ENCODE measurements at regions not wholly inside any gene's neighbourhood (a gene's known extent, or its start where the extent isn't known, plus 50 kb on each side); places are given as distances from the start of the nearest gene placed in this dataset.

DNA sequence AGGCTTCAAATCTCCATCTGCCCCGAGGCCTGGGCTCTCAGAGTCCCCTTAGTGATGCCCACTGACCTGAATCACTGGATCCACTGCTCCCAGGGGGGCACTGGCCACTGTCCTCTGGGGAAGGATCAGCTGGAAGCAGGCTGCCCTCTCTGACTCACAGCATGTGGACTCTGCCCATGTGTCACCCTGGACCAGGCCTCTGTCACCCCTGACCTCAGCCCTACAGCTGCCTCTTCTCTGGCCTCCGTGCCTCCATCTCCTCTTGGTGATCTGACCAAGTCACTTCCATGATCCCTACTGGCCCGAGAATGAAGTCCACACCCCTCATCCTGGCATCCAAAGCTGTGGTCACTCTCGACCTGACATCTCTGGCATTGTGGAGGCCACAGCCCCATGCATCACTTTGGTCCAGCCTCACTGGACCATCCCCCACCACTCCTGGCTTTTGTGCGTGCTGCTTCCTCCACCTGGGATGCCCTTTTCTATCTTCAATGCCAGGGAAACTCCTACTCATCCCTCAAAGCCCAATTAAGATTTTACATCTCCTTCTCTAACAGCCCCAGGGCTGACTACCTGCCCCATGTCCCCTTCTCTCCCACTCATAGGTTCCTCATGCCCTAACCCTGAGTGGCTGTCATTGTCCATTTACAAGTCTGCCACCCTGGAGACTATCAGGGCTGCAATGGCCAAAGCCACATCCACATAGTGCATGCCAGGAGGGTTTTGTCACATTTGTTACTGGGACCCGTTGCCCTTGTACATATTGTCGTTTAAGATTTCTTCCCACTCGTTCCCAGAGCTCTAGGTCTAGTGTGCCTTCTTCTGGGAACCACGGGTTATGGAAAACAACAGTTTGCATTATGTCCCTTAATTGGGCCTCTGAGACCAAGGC is 685.0 kb downstream of the MATN1 start:
- DNase-seq: no peak

DNA sequence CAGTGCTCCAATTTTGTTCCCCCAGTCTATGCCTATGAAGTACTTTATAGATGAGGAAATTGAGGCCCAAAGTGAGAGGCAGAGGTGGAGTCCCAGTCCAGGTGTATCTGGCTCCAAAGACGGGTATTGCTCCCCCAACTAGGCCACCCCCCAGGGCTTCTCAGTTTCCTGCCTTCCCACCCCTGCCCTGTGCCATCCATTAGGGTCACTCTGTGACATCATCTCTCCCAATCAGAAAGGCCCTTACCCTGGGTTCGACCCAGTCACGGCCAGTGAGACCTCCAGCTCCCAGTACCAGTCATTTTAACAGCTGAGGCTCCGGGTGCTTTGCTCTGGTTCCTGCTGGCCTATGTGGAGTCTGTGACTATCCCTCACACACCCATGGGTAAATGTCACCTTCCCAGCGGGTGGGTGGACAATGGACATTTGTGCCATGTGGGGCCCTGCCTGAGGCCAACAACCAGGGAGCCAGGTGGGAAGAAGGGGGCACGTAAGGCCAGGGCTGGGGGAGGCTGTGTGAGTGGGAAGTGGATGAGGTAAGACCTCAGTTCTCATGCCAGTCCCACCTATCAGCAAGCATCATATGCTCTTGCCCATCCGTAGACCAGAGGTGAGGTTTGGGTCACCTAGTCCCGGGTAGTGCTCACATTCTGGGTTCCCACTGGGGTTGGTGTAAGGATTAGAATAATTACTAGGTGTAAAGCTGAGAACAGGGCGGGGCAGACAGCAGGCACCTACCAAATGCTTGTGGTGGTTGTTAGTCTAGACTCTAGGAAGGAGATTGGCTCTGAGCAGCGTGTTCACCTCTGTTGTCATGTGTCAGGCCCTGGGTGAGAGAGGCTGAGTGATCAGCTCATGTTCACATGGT is 685.9 kb downstream of the MATN1 start:
- DNase-seq: no peak

DNA sequence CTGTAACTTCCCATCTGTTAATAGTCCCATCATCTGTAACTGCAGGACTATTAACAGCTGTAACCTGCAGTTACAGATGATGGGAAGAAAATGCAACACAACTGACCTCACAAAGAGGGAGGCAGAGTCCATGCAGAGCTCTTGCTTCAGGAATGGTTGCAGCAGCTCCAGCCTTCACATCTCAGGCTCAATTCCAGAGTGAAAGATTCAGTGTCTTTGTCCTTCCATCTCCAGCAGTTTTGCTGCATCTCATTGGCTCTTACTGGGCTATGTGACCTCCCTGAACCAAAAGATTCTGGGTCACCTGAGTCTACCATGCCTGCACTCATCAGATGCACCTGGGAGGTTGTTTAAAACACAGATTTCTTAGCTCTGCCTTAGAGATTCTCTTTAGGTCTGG is 686.7 kb downstream of the MATN1 start:
- DNase-seq: no peak

DNA sequence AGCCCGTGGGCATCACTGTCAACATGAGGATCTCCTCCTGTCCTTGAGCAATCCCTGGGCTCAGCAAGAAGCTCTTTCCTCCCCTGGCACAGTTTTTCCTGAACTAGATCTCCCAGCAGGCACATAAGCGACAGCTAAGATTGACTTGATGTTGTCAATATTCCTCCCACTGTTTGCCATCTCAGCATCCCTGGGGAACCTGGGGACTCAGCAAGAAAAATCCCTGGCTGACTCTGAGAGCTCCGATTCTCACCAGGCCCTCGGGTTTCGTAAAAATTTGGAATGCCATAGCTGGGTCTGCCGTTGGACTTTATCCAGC is 687.2 kb downstream of the MATN1 start:
- DNase-seq: no peak

DNA sequence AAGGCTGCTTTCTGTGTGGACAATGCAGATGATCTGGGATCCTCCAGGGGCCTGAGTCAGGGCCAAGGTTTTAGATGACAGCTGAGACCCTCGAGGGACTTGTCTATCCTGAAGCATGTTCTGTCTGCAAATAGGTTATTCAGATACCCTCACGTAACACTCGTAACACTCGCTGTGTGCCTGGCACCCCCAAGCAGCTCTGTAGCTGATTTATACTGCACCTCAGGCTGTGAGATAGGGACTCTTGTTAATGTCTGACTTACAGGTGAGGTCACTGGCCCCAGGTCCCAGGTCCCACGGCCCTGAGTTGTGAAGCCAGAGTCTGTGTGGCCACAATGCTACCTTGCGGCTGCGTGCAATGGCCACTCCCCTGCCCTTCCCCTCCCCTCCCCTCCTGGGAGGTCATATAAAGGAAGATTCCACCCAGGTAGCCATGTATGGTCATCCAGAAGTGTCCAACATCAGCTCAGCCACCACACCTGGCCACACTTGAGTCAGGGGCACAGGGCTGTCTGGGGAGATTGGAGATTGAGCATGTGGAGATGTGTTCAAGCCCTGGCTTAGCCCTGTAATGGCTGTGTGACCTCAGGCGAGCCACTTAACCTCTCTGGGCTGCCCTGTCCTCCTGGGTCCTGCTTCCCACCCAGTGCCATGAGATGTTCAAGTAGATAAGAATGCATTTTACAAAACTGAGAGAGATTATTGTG is 687.7 kb downstream of the MATN1 start:
- DNase-seq: no peak

DNA sequence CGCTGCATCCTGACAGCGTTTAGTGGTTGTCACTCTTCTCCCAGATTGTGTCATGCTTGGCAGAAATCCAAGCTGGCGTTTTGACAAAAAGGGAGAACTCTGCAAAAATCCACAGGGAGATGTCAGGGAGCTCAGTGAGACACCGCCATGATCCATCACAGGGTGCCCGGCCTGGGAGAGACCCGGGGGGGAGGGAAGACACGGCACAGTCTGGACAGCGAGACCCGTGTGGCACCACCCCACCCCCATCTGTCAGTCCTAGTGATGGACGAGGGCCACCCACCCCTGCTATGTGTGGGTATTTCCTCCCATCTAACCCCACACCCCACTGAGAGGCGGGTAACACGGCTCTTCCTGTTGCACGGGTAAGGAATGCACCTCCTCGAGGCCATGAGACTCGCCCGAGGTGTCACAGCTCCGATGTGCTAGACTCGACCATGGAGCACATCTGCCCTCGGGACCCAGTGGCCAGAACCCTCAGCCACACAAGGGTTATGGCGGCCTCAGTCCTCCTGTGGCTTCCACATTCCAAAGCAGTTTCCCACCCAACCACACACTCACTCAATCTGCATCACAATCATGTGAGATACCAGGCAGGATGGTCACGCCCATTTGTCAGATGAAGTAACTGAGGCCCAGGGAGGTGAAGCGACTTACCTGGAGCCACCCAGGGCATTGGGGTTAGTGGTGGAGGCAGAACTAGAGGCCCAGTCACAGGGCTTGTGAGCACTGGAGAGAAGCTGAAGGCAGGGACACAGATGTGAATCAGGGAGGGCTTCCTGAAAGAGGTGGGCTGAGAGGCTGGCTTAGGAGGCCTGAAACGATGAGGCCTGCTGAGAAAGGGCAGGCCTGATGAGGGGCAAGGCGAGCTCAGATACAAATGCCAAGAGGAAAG is 688.5 kb downstream of the MATN1 start:
- DNase-seq: no peak

DNA sequence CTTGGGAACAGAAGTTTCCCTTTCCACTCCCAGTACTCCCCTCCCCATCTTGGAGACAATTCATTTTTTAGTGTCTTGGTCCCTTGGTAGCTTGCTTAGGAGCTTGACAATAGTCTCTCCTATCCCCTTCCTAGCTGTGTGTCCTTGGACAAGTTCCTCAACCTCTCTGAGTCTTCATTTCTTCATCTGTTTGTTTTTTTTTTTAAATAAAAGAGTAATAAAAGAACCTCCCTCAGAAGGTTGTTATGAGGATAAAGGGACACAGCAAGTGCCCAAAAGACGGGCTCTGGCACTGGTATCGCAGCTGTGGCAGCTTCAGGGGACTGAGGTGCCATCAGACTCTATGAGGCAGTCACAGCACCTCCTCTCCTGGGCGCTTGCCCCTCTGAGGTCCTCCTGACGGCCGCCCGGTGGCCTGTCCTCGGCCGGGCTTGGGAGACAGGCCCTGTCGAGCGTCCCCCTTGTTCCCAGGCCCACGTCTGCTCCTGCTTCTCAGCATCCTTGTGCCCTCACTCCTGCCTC is 689.2 kb downstream of the MATN1 start:
- no peak for DNase-seq

DNA sequence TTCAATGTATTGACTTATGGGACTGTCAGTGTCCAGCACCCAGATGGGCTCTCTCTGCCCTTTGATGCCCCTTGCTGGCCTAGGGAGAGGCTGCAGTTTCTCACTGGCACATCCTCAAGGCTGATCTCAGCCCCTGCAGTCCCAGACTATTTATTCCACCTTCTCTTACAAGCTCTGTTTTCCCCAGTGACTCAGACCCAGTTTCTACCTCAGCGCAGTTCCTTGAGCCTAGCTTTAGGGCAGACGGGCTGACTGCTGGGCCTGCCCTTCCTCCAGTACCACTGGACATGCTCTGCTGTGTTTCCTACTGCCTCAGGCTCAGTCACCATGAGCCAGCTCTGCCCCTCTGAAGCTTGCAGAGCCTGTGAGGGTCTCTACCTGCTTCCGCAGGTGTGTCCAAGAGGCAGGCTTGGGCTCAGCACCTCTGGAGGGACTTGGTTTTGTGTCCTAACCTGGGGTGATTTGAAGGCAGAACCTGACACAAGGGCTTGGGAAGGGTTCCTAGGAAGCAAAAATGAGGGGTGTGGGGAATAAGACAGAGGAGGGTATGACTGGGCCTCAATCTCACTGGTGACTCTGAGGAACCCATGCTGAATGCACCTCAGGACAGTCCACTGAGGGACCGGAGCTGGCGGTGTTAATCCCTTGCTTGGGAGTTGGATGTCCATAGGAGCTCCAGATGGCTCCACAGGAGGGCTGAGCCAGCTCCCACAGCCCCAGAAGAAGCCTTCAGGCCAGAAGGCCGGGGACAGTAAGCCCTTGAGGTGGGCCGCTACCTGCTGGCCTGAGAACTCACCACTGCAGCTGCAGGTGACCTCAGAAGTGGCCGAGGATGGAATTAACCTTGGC is 689.9 kb downstream of the MATN1 start:
- DNase-seq: no peak

DNA sequence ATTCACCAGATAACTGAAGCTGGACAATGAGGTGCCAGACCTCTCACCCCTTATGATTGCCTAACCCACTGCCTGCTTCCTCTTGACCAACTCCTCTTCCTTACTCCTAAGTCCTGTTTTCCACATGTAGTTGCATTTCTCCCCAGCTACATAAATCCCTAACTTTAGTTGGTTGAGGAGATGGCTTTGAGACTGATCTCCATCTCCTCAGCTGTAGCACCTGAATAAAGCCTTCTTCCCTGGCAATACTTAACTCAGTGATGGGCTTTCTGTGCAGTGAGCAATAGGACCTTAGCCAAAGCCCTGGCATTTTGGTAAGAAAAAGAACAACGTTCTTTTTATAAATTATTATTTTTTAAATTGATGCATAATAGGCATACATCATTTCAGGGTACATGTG is 691.1 kb downstream of the MATN1 start:
- no peak for DNase-seq

DNA sequence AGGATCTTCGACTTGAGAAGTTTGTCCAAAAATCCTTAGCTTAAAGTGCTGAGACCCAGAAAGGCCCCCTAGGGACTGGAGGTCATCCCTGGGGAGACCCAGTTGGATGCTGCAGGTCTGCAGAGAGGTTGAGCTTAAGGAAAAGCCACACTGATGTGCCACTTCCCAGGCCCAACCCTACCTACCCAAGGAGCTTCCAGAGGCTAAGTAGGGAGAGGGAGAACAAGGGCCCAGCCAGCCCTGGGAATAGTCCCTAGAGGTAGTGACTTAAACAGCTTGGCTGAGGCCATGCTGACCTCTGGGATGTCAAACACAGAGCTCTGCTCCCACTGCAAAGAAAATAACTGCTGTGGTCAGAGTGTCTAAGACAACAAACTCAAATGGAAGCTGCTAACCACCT is 693.7 kb downstream of the MATN1 start:
- DNase-seq: no peak

DNA sequence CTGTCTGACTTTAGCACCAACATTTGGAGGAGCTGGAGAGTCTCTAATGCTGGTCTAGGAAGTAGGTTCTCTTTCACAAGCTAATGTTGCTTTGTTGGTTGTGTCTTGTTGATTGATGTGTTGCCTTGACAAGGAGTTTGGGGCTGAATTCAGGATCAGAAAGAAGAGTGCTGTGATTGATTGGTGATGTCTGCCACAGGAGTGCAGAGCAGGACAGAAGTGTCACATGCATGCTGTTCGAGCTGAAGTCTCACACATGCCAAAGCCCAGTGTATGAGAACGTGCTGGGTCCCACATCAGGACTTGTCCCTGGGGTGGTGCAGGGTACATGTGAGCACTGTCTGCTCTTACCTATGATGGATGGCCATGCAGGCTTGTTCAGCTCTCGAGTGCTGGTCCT is 694.4 kb downstream of the MATN1 start:
- no peak for DNase-seq

DNA sequence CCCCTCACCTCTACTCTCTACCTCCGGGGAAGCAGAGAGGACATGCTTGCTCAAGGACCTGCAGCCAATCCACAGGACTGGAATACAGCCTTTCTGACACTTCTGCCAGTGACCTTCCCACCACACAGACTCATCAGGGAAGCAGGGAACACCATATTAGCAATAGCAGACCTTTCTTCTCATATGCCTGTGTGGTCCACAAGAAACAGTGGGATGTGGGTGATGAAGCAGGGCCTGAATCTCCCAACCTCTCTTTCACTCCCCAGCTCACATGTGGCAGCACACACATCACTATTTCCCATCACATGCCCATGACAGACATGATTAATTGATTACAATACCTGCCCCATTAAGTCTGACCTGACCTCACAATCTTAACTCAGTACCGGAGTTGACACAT is 695.1 kb downstream of the MATN1 start:
- DNase-seq: no peak

DNA sequence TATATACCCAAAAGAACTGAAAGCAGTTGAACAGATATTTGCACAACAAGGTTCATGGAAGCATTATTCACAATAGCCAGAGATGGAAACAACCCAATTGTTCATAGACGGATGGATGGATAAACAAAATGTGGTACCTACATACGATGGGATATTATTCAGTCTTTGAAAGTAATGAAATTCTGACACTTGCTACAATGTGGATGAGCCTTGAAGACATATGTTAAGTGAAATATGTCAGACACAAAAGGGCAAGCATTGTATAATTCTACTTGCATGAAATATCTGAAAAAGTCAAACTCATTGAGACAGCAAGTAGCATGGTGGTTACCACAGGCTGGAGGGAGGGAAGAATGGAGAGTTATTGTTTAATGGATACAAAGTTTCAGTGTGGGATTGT is 696.1 kb downstream of the MATN1 start:
- DNase-seq: no peak

DNA sequence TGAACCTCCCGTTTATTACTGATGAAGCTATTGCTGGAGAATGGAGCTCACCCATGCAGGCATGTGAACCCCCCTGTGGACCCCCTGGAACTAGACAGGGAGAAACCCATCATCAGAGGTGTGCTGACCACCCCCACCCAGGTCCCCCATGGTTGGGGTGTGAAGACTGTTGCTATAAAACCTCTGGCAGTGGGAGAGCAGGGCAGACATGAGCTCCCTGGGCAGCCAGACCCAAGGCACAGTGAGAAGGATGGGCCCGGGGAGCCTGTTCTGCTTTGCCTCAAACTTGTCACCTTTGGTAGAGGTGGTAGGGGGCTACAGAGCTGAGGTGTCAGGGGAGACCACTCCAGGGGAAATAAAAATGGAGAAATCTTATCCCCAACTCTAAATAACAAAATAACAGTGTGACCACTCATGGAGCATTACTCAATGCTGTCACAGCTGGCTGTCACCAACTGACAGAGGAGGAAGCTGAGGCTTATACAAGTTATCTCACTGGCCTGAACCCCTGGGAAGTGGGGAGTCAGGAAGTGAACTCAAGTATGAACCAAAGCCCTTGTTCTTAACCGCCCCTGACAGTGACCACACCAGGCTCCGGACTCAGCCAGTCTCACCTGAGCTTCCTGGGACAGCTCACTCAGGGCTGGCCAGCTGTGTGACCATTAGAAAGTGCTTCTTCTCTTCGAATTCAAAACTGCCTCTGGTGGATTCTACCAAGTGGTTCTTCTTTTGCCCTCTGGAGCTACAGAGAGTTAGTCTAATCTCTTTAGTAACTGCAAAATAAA is 698.8 kb downstream of the MATN1 start:
- DNase-seq: no peak

DNA sequence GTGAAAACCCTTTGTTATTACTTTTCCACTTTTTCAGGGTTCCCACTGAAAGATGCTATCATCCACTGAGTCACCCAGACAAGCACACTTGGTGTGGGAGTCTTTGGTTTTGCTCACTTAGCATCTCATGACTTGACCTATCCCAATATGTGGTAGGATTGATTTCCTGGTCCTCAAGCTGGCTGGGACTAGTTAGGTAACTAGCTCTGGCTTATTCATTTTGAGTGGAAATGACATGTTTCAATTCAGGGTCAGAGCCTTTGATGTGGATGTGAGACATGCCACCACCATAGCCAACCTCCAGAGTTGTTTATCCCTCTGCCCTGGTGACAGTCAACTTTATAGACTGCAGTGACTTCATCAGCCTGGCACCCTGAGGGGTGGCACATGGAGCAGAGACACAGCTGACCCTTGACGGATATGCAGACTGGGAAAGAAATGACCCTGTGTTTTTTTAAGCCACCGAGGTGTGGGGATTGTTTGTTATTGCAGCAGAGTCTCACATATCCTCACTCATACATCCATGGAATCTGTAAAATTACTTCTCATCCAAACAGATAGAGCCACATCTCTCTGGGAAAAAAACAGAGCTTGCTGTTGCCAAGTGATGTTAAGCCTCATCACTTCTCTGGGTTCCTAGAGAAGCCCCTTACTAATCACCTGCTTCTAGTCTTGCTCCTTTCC is 699.9 kb downstream of the MATN1 start:
- DNase-seq: no peak

DNA sequence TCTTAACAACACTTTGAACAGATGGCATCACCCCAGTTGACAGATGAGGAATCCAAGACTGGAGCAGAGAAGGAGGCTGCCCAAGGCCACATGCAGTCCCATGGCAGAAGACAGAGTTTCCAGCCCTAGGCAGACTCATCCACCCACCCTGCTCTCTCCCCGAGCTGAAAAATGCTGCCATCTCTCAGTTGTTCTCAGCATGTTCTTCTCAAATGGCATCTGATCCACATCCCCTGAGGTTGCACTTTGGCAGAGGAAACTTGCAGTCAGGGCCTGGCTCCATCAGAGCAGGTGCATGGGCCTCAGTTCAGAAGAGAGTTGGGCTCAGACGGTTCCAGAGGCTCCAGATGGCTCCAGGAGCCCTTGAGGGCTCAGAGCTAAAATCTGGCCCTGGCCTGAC is 709.4 kb downstream of the MATN1 start:
- no peak for DNase-seq

DNA sequence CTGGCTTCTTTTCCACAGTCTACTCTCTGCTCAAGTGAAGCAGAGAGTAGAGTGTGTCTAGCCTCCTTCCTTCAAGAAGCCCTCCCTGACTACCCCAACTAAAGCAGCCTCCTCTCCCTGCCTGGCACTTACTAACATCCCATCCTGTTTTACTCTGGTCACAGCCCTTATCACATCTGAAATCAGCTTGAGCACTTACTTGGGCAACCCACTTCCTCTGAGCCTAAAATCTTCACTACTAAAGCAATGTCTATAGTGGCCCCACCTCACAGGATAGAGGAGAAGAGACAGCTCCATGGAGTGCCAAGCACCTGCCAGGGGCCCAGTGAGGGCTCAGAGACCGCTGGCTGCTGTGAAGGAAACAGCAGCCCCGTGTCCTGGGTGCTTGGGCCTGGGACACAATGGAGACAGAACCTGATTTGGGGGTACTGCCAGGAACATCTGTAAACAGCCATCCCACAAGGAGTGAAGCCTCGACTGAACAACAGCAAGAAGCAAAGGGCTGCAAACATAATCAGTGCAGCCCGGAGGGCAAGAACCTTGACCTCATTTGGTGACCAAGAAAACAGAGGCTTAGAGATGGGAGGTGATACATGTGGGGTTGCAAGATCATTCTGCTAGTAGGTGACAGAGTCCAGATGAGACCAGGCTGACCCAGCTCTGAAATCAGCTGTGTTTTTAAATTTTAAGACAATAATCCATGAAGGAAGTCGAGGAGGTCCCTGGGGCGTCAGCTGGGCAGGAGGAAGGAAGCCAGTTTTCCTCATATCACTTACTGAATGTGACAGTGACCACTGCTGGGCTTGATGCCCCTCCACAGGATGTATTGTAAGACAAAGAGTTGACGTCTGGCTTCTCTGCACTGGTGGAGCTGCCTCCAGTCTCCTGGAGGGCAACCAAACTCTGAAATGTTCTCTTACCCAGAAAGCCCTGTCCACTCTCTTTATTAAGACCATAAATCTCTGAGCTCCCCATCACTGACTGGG is 710.6 kb downstream of the MATN1 start:
- no peak for DNase-seq

DNA sequence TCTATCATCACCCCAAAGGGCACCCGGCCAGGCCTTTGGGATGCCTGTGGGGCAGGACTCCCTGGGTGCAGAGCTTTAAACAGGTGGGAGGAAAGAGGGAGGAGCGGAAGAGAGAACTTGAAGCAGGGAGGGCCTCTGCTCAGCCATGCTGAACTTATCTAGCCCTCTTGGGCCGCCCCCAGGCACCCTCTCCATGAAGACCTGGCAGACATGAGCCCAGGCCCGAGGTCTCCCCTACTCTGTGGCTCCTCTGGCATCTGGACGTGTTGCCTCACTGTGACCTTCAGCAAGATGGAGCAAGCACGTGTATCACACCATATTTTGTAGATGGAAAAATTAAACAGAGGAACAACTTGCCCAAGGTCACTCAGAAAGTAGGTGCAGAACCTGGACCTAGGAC is 711.4 kb downstream of the MATN1 start:
- no peak for DNase-seq

All from NCI-H187 (cell line).